Peyer's patch (tissue), 4 donors: ENCODE measurements at regions not wholly inside any gene's neighbourhood (a gene's known extent, or its start where the extent isn't known, plus 50 kb on each side); places are given as distances from the start of the nearest gene placed in this dataset.

Experiments used
- POLR2A ChIP-seq, 2 donors: fragments of 450-650 bp; IDR thresholded peaks; one replicate each; pipeline ENCODE4 v1.5.1; 2017; ENCODE audit warnings: antibody characterized with exemption in 2 of 2, mild to moderate bottlenecking in 2 of 2, moderate library complexity in 2 of 2
- TF ChIP-seq, protein P1 (sequence below), 6 experiments: fragments of 450-650 bp in 4 of 6; fragments of 200-600 bp in 2 of 6; sonication (generic) in 1 of 6; IDR thresholded peaks; one replicate each; pipeline ENCODE4 v1.5.1; 2017 to 2019; ENCODE audit warnings: antibody characterized with exemption in 6 of 6, mild to moderate bottlenecking in 3 of 6, moderate library complexity in 1 of 6

DNA sequence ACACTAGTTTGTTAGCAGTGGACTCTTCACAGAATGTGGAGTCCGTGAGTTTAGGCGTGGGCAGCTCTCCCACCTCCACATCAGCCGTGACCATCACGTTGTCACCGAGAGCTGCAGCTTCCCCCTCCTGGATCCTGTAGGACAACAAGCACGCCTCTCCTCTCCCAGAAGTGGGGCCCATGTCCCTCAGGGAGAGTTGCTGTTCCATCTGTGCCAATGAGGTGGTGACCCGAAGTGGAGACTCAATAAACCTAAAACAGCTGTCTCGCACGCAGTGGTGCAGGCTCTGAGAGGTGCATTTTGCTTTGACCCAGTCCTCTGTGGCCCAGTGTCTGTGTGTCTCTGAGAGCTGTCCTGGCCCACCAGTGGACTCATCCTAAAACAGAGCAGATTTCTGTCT, 456.5 kb upstream of the SOX11 start:
- no peak for TF ChIP-seq POLR2A (IDR thresholded peaks at IDR 0.05)
- TF ChIP-seq, protein P1, sequence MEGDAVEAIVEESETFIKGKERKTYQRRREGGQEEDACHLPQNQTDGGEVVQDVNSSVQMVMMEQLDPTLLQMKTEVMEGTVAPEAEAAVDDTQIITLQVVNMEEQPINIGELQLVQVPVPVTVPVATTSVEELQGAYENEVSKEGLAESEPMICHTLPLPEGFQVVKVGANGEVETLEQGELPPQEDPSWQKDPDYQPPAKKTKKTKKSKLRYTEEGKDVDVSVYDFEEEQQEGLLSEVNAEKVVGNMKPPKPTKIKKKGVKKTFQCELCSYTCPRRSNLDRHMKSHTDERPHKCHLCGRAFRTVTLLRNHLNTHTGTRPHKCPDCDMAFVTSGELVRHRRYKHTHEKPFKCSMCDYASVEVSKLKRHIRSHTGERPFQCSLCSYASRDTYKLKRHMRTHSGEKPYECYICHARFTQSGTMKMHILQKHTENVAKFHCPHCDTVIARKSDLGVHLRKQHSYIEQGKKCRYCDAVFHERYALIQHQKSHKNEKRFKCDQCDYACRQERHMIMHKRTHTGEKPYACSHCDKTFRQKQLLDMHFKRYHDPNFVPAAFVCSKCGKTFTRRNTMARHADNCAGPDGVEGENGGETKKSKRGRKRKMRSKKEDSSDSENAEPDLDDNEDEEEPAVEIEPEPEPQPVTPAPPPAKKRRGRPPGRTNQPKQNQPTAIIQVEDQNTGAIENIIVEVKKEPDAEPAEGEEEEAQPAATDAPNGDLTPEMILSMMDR (IDR thresholded peaks at IDR 0.05), result no peak
